Cardiac septum (tissue), 1 donor: ENCODE measurements at regions not wholly inside any gene's neighbourhood (a gene's known extent, or its start where the extent isn't known, plus 50 kb on each side); places are given as distances from the start of the nearest gene placed in this dataset.

Source experiments
- DNase-seq: peaks from one replicate; pipeline ENCODE4 v3.0.0-alpha.2; 2020; ENCODE audit warnings: low spot score
- intact Hi-C: fragments of 100-400 bp; cut with DNase I; formaldehyde crosslinking; loops from one replicate; pipeline ENCODE4 v1.14.0; 2022
- donor health status: DM: no; HTN: no; CAD: no.

GRCh38 chr4:41476310-41476885, 61.6 kb upstream of the LIMCH1 start:
- no peak for DNase-seq
- intact Hi-C loops = no loop called here

DNA sequence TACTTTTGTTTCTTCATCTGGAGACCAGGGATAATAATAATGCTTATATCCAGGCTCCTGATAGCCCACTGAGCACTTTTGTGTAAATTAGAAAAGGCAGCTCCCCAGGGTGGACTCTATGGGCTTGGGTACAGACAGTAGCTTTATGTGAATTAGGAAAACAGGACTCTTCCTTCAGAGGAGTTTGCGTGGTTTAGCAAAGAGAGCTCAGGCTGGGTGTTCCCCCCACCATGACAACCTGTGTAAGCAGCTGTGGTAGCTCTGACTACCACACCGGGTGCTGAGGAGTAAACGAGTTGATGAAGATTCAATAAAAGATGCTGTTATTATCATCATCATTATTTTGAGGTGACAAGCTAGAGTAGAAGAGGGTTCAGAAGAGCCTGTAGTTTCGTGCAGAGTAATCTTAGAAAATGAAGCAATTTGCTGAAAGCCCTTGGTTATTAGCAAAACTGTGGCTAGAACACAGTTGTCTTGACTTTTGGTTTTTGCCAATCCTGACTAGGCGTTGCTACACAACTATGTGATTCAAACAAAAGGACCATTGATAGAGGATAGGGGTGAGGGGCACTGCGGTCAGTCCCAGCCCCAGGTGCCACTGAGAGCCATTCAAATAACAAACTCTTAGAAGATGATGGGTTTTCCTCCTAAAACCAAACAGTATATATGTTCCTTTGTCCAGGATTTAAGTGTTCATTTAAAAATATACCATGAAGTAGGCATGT, 60.6 kb upstream of the LIMCH1 start:
- intact Hi-C loops = no loop called here
- no peak for DNase-seq

- DNase-seq = no peak
- intact Hi-C loops = no loop called here
These were observed 59.4 kb upstream of the LIMCH1 start for GRCh38 chr4:41478518-41478917.

DNA sequence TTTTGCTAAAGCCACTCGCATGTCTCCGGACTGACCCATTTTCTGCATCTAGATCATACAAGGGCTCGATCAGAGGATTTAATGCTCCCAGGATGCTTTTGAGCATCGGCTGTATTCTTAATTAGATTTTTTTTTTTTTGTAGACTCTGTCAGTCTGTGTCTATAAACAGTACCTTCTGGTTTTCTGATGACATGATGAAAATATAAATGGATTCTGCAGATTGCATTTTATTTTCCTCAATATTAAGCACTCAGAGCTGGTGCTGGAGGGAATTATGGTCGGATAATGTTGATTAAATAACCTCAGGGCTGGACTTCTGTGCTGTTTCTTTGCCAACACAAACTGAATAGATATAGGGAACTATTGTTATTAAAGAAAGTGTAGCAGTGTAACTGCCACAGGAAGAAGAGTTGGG, 57.1 kb upstream of the LIMCH1 start:
- no peak for DNase-seq
- intact Hi-C loops = no loop called here

- intact Hi-C loops = no loop called here
- no peak for DNase-seq
These were observed 54.2 kb upstream of the LIMCH1 start for GRCh38 chr4:41483771-41484170.

DNA sequence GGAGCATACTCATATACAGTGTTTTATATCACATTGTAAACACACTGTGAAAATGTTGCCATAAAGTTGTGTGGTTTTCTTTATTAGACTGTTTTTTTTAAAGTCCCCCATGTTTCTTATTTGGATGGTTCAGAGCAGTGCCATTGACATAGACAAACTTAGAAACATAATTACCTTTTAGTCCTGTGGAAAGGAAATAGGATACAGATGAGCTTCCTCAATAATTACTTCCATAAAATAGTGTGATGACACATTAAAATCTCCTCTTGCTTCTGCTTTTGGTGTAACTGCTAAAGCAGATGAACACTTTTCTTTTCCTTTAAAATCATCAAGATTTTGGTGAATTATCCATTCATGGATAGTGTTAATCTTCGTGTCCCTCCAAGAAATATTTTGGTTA, 52.9 kb upstream of the LIMCH1 start:
- intact Hi-C loops = no loop called here
- DNase-seq = no peak

- intact Hi-C loops = no loop called here
- DNase-seq = no peak
These were observed 50.0 kb upstream of the LIMCH1 start for GRCh38 chr4:41487868-41488440.
